DOHH2 (cell line): ENCODE measurements at regions not wholly inside any gene's neighbourhood (a gene's known extent, or its start where the extent isn't known, plus 50 kb on each side); places are given as distances from the start of the nearest gene placed in this dataset.

Experiments used
- H3F3A ChIP-seq: fragments of 200-600 bp; sonication (generic), shearing (Covaris generic); 2 replicates; pipeline ENCODE4 v1.6.0; 2016; ENCODE audit warnings: antibody characterized with exemption, mild to moderate bottlenecking; ENCODE audit not compliant: control insufficient read depth, insufficient read depth
- H3K27ac ChIP-seq: fragments of 200-600 bp; sonication (generic); 2 replicates; pipeline ENCODE4 v1.5.1; 2014; ENCODE audit warnings: low read depth, mild to moderate bottlenecking, low read length, moderate library complexity
- H3K27me3 ChIP-seq: fragments of 200-600 bp; sonication (generic); 2 replicates; pipeline ENCODE4 v1.6.1; 2014; ENCODE audit warnings: mild to moderate bottlenecking, low read length, mixed read lengths; ENCODE audit not compliant: control insufficient read depth
- H3K36me3 ChIP-seq: fragments of 200-600 bp; sonication (generic); 2 replicates; pipeline ENCODE4 v1.6.1; 2014; ENCODE audit warnings: mild to moderate bottlenecking, low read length, moderate library complexity, mixed read lengths; ENCODE audit not compliant: control insufficient read depth
- H3K4me1 ChIP-seq: fragments of 200-600 bp; sonication (generic); 2 replicates; pipeline ENCODE4 v1.6.1; 2014; ENCODE audit warnings: mild to moderate bottlenecking, low read length, mixed read lengths; ENCODE audit not compliant: control insufficient read depth
- H3K4me2 ChIP-seq: fragments of 200-600 bp; sonication (generic); 2 replicates; pipeline ENCODE4 v1.6.0; 2014; ENCODE audit warnings: mild to moderate bottlenecking, low read length, moderate library complexity
- H3K4me3 ChIP-seq: fragments of 200-600 bp; sonication (generic); 2 replicates; pipeline ENCODE4 v1.5.1; 2014; ENCODE audit warnings: mild to moderate bottlenecking, low read length, mixed read lengths
- H3K79me2 ChIP-seq: fragments of 200-600 bp; sonication (generic); 2 replicates; pipeline ENCODE4 v1.6.1; 2014; ENCODE audit warnings: mild to moderate bottlenecking, low read length, mixed read lengths; ENCODE audit not compliant: control insufficient read depth
- H3K9me2 ChIP-seq: fragments of 200-600 bp; sonication (generic); replicated peaks from 2 replicates; pipeline ENCODE4 v1.6.1; 2014; ENCODE audit warnings: mild to moderate bottlenecking, low read length, mixed read lengths; ENCODE audit not compliant: control insufficient read depth
- H3K9me3 ChIP-seq: fragments of 200-600 bp; sonication (generic); 2 replicates; pipeline ENCODE4 v1.6.1; 2014; ENCODE audit warnings: antibody characterized with exemption, low read length, mixed read lengths; ENCODE audit not compliant: control insufficient read depth, insufficient read depth
- H4K20me1 ChIP-seq: fragments of 200-600 bp; sonication (generic); 2 replicates; pipeline ENCODE4 v1.6.0; 2014; ENCODE audit warnings: low read depth, mild to moderate bottlenecking, antibody characterized with exemption, low read length, moderate library complexity; ENCODE audit not compliant: control insufficient read depth, insufficient read depth
- CTCF ChIP-seq: fragments of 200-600 bp; sonication (generic); IDR thresholded peaks from one replicate; pipeline ENCODE4 v1.5.1; 2014; ENCODE audit warnings: antibody characterized with exemption, mild to moderate bottlenecking, low read depth, low read length; ENCODE audit not compliant: poor library complexity, severe bottlenecking
- EZH2phosphoT487 ChIP-seq: fragments of 200-600 bp; sonication (generic); IDR thresholded peaks from 2 replicates; pipeline ENCODE4 v1.6.1; 2017; ENCODE audit warnings: borderline replicate concordance, mild to moderate bottlenecking, antibody characterized with exemption, low read length, moderate library complexity, mixed read lengths

- H3K4me1 ChIP-seq, result no peaks in the 10 kb centered on the region
- no peaks in the 10 kb centered on the region for H3F3A ChIP-seq
- no peak overlapping the region for H3K4me2 ChIP-seq
- no peaks in the 10 kb centered on the region for H4K20me1 ChIP-seq
- H3K36me3 ChIP-seq, result no peaks in the 10 kb centered on the region
- H3K9me2 ChIP-seq, result no peaks in the 10 kb centered on the region
- no peak overlapping the region for H3K4me3 ChIP-seq
- TF ChIP-seq CTCF (no peak), EZH2phosphoT487 (no peak)
- no peaks in the 10 kb centered on the region for H3K79me2 ChIP-seq
- H3K27me3 ChIP-seq, result no peaks in the 10 kb centered on the region
- H3K27ac ChIP-seq, result no peak overlapping the region
- no peaks in the 10 kb centered on the region for H3K9me3 ChIP-seq
Measured at GRCh38 chr6:10272591-10272990, 142.3 kb downstream of the TFAP2A start.

- no peaks in the 10 kb centered on the region for H3K27me3 ChIP-seq
- H3K79me2 ChIP-seq, result no peaks in the 10 kb centered on the region
- H3K4me2 ChIP-seq, result no peak overlapping the region
- no peaks in the 10 kb centered on the region for H3F3A ChIP-seq
- TF ChIP-seq CTCF (no peak), EZH2phosphoT487 (no peak)
- H3K36me3 ChIP-seq, result no peaks in the 10 kb centered on the region
- H3K27ac ChIP-seq, result no peak overlapping the region
- no peak overlapping the region for H3K4me3 ChIP-seq
- no peaks in the 10 kb centered on the region for H3K4me1 ChIP-seq
- H4K20me1 ChIP-seq, result no peaks in the 10 kb centered on the region
- no peaks in the 10 kb centered on the region for H3K9me2 ChIP-seq
- H3K9me3 ChIP-seq, result no peaks in the 10 kb centered on the region
Measured at GRCh38 chr6:10271982-10272381, 142.9 kb downstream of the TFAP2A start.

- Histone ChIP-seq H3K9me3 (no peaks in the 10 kb centered on the region), H3K27ac (no peak overlapping the region), H3K4me1 (no peaks in the 10 kb centered on the region), H4K20me1 (no peaks in the 10 kb centered on the region), H3K4me3 (no peak overlapping the region), H3K79me2 (no peaks in the 10 kb centered on the region), H3K27me3 (no peaks in the 10 kb centered on the region), H3F3A (no peaks in the 10 kb centered on the region), H3K9me2 (no peaks in the 10 kb centered on the region), H3K4me2 (no peak overlapping the region), H3K36me3 (no peaks in the 10 kb centered on the region)
- TF ChIP-seq CTCF, result no peak
- no peak for TF ChIP-seq EZH2phosphoT487
Measured at GRCh38 chr6:10269814-10270472, 144.9 kb downstream of the TFAP2A start.
